Spleen (tissue), 7 donors: ENCODE measurements at regions not wholly inside any gene's neighbourhood (a gene's known extent, or its start where the extent isn't known, plus 50 kb on each side); places are given as distances from the start of the nearest gene placed in this dataset.

Source experiments
- POLR2A ChIP-seq, 3 donors: fragments of 450-650 bp; IDR thresholded peaks; one replicate each; pipeline ENCODE4 v1.5.1; 2017; ENCODE audit warnings: antibody characterized with exemption in 3 of 3, mild to moderate bottlenecking in 1 of 3
- TF ChIP-seq, protein P1 (sequence below), 11 experiments: fragments of 200-600 bp in 7 of 11; fragments of 450-650 bp in 4 of 11; sonication (generic) in 4 of 11; IDR thresholded peaks in 8 of 11; conservative IDR thresholded peaks in 3 of 11; 1 replicate in 7 of 11; 2 replicates in 4 of 11; pipeline versions ENCODE4 v1.4.0 to v1.8.0; 2016 to 2021; ENCODE audit warnings: antibody characterized with exemption in 11 of 11, inconsistent platforms in 4 of 11, mild to moderate bottlenecking in 1 of 11
- donor health status: DM: no; HTN: no; CAD: no; lungs with moderate emphysema.
- donor health status: DM: no; HTN: no; CAD: no.
- donor health status: DM: no; HTN: no; CAD: no.

DNA sequence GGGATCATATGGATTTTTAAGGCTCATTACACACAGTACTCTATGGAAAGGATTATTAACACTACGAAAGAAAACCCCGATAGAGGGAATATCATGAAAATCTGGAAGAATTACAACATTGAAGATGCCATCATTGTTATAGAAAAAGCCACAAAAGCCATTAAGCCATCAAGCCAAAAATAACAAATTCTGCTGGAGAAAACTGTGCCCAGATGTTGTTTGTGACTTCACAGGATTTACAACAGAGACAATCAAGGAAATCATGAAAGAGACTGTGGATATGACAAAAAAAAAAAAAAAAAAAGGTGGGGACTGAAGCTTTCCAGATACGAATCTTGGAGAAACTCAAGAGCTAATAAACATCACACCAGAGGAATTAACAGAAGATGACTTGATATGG is 433.8 kb upstream of the CDH6 start:
- TF ChIP-seq, protein P1, sequence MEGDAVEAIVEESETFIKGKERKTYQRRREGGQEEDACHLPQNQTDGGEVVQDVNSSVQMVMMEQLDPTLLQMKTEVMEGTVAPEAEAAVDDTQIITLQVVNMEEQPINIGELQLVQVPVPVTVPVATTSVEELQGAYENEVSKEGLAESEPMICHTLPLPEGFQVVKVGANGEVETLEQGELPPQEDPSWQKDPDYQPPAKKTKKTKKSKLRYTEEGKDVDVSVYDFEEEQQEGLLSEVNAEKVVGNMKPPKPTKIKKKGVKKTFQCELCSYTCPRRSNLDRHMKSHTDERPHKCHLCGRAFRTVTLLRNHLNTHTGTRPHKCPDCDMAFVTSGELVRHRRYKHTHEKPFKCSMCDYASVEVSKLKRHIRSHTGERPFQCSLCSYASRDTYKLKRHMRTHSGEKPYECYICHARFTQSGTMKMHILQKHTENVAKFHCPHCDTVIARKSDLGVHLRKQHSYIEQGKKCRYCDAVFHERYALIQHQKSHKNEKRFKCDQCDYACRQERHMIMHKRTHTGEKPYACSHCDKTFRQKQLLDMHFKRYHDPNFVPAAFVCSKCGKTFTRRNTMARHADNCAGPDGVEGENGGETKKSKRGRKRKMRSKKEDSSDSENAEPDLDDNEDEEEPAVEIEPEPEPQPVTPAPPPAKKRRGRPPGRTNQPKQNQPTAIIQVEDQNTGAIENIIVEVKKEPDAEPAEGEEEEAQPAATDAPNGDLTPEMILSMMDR (IDR thresholded peaks at IDR 0.05 in 8 of 11, conservative IDR thresholded peaks at IDR 0.05 in 3 of 11): no peak
- TF ChIP-seq POLR2A (IDR thresholded peaks at IDR 0.05): no peak
